HEK293T (cell line): ENCODE measurements at regions not wholly inside any gene's neighbourhood (a gene's known extent, or its start where the extent isn't known, plus 50 kb on each side); places are given as distances from the start of the nearest gene placed in this dataset.

Experiments
- CTCF ChIA-PET: fragments of 350-600 bp; formaldehyde crosslinking; extraction: SDS; loops from one replicate; lab custom pipeline; 2021; ENCODE audit warnings: antibody characterized with exemption, inconsistent platforms; lab: Yijun Ruan, JAX
- POLR2A ChIA-PET: fragments of 350-600 bp; formaldehyde crosslinking; extraction: SDS; loops from one replicate; lab custom pipeline; 2020; ENCODE audit warnings: antibody characterized with exemption, inconsistent platforms; lab: Yijun Ruan, JAX
- DNase-seq: peaks from one replicate; pipeline ENCODE4 v3.0.0; 2012; ENCODE audit warnings: mixed read lengths; ENCODE audit errors: extremely low spot score
- ARNT ChIP-seq: fragments of 450-650 bp; IDR thresholded peaks from 2 replicates; pipeline ENCODE4 v1.6.1; 2017; ENCODE audit warnings: mild to moderate bottlenecking
- BHLHE40 ChIP-seq: fragments of 450-650 bp; IDR thresholded peaks from 2 replicates; pipeline ENCODE4 v1.6.1; 2016; ENCODE audit warnings: mild to moderate bottlenecking, moderate library complexity, borderline replicate concordance
- CTBP1 ChIP-seq: fragments of 450-650 bp; IDR thresholded peaks from 2 replicates; pipeline ENCODE4 v1.6.1; 2016; ENCODE audit warnings: borderline replicate concordance
- ELF4 ChIP-seq: fragments of 450-650 bp; IDR thresholded peaks from 2 replicates; pipeline ENCODE4 v1.6.1; 2017; ENCODE audit warnings: antibody characterized with exemption
- FOXA1 ChIP-seq: fragments of 450-650 bp; IDR thresholded peaks from 2 replicates; pipeline ENCODE4 v1.6.1; 2016; ENCODE audit warnings: mild to moderate bottlenecking
- FOXK2 ChIP-seq: fragments of 450-650 bp; IDR thresholded peaks from 2 replicates; pipeline ENCODE4 v1.6.1; 2016; ENCODE audit warnings: mild to moderate bottlenecking
- FOXM1 ChIP-seq: fragments of 450-650 bp; IDR thresholded peaks from 2 replicates; pipeline ENCODE4 v1.6.1; 2017; ENCODE audit warnings: mild to moderate bottlenecking, borderline replicate concordance
- HDGF ChIP-seq: fragments of 450-650 bp; IDR thresholded peaks from 2 replicates; pipeline ENCODE4 v1.6.1; 2017; ENCODE audit warnings: antibody characterized with exemption, borderline replicate concordance
- L3MBTL2 ChIP-seq: fragments of 450-650 bp; conservative IDR thresholded peaks from 2 replicates; pipeline ENCODE4 v1.6.1; 2016; ENCODE audit warnings: mild to moderate bottlenecking
- LEF1 ChIP-seq: fragments of 450-650 bp; IDR thresholded peaks from 2 replicates; pipeline ENCODE4 v1.6.1; 2017; ENCODE audit warnings: mild to moderate bottlenecking, borderline replicate concordance
- NFRKB ChIP-seq: fragments of 450-650 bp; IDR thresholded peaks from 2 replicates; pipeline ENCODE4 v1.6.1; 2016; ENCODE audit warnings: mild to moderate bottlenecking, moderate library complexity
- SP1 ChIP-seq: fragments of 450-650 bp; IDR thresholded peaks from 2 replicates; pipeline ENCODE4 v1.6.1; 2017
- SUZ12 ChIP-seq: fragments of 450-650 bp; IDR thresholded peaks from 2 replicates; pipeline ENCODE4 v1.6.1; 2016; ENCODE audit warnings: mild to moderate bottlenecking
- TARDBP ChIP-seq: fragments of 450-650 bp; IDR thresholded peaks from 2 replicates; pipeline ENCODE4 v1.6.1; 2016
- ZNF384 ChIP-seq: fragments of 450-650 bp; IDR thresholded peaks from 2 replicates; pipeline ENCODE4 v1.6.1; 2016
- TF ChIP-seq, protein P1 (sequence below): fragments of 450-650 bp; IDR thresholded peaks from 2 replicates; pipeline ENCODE4 v1.6.1; 2016

DNA sequence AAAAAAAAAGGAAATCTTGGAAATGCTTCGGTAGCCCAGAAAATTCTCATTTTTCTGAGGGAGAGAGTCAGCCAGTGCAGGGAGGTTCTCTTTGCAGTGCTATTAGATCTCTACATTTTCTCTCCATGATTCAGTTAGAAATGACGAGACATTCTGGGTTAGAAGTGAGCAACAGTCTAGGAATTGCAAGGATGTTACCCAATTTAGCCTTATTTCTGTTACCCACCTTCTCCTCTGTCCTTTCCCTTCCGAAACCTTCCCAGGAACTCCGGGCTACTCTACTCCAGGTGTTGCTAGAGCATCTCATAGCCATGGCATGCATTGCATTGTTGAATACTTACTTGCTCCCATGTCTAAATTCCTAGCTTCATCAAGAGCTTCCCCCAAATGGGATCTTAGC is 106.8 kb downstream of the EDEM1 start:
- TF ChIP-seq SP1 (no peak), L3MBTL2 (no peak), ARNT (no peak), LEF1 (no peak), FOXM1 (no peak), FOXK2 (no peak), NFRKB (no peak), SUZ12 (no peak), CTBP1 (no peak), ZNF384 (no peak), HDGF (no peak), BHLHE40 (no peak), FOXA1 (no peak), ELF4 (no peak), TARDBP (no peak)
- TF ChIP-seq, protein P1, sequence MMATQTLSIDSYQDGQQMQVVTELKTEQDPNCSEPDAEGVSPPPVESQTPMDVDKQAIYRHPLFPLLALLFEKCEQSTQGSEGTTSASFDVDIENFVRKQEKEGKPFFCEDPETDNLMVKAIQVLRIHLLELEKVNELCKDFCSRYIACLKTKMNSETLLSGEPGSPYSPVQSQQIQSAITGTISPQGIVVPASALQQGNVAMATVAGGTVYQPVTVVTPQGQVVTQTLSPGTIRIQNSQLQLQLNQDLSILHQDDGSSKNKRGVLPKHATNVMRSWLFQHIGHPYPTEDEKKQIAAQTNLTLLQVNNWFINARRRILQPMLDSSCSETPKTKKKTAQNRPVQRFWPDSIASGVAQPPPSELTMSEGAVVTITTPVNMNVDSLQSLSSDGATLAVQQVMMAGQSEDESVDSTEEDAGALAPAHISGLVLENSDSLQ, result no peak

DNA sequence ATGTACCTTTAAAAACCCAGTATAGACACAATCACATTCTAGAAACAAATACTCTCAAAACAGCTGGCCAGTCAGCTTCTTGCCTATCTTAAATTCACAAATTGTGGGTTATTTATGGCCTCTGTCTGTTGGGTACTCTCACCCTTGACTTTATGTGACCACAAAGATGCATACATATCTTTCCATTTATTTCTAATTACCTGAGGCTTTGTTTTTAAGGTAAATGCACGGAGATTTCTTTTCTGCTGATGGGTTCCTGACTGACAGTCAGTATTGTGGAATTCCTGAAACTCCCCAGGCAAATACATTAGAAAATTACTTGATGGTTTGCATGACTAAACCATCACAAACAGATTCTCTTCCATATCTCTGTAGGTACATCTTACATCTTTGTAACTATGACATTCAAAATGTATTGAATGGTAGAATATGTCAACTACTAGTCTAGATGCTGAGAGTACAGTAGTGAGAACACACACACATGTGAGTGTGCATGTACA is 107.7 kb downstream of the EDEM1 start:
- ChIA-PET POLR2A (no interaction called here), CTCF (no interaction called here)
- DNase-seq, result no peak
- TF ChIP-seq SP1, result no peak
- TF ChIP-seq ZNF384, result no peak
- no peak for TF ChIP-seq ELF4
- no peak for TF ChIP-seq CTBP1
- no peak for TF ChIP-seq BHLHE40
- no peak for TF ChIP-seq NFRKB
- no peak for TF ChIP-seq ARNT
- TF ChIP-seq FOXM1, result no peak
- no peak for TF ChIP-seq FOXA1
- TF ChIP-seq FOXK2, result no peak
- TF ChIP-seq, protein P1, result no peak
- no peak for TF ChIP-seq HDGF
- TF ChIP-seq SUZ12, result no peak
- no peak for TF ChIP-seq TARDBP
- TF ChIP-seq L3MBTL2, result no peak
- TF ChIP-seq LEF1, result no peak

More for the DNA sequence above, 106.8 kb downstream of the EDEM1 start:
- CTCF ChIA-PET, result no interaction called here
- POLR2A ChIA-PET, result no interaction called here
- DNase-seq, result no peak

DNA sequence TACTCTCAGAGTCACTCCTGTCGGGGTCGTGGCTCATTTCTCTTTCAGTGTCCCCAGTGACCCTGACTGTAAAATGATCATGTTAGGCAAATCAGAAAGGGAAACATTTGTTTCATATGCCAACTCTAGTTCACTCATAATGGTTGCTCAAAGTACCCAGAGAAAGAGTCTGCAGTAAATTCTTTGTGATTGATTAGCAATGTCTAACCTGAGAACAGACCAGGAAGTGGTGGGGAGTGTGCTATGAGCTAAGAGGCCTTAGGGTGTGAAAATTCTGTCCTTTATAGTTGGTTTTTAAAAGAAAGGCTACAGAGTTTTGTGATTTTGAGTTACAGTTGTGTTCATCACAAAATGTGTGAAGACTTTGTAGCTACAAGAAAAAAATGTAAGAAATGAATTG is 108.9 kb downstream of the EDEM1 start:
- no peak for DNase-seq
- ChIA-PET CTCF (no interaction called here), POLR2A (no interaction called here)
- TF ChIP-seq ZNF384, result no peak
- TF ChIP-seq HDGF, result no peak
- no peak for TF ChIP-seq BHLHE40
- TF ChIP-seq NFRKB, result no peak
- TF ChIP-seq SUZ12, result no peak
- no peak for TF ChIP-seq FOXK2
- no peak for TF ChIP-seq LEF1
- TF ChIP-seq FOXA1, result no peak
- no peak for TF ChIP-seq TARDBP
- TF ChIP-seq CTBP1, result no peak

DNA sequence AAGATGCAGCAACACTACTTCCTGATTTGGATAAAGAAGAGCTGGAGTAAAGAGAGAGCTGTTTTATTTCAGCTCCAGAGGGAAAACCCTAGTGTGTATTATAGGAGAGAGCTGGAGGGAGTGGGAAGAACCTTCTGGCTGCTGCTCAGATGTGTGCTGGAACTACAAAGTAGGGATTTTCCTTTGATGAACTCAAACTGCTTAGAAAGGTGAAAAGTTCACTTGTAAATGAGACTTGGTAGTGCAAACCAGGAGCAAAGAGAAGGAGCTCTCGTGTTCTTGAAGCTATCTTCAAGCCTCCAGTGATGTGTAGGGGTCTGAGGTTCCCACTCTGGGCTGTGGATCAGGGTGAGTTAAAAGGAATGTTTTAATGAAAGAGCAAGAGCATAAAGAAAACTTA is 110.4 kb downstream of the EDEM1 start:
- DNase-seq, result no peak
- TF ChIP-seq SUZ12, result no peak
- no peak for TF ChIP-seq BHLHE40
- no peak for TF ChIP-seq ARNT
- TF ChIP-seq LEF1, result no peak
- no peak for TF ChIP-seq FOXM1
- no peak for TF ChIP-seq L3MBTL2
- no peak for TF ChIP-seq ZNF384
- TF ChIP-seq FOXK2, result no peak
- TF ChIP-seq TARDBP, result no peak
- TF ChIP-seq ELF4, result no peak
- TF ChIP-seq, protein P1, result no peak
- TF ChIP-seq FOXA1, result no peak
- no peak for TF ChIP-seq CTBP1
- TF ChIP-seq HDGF, result no peak
- TF ChIP-seq NFRKB, result no peak
- no peak for TF ChIP-seq SP1
- CTCF ChIA-PET, result no interaction called here
- POLR2A ChIA-PET, result no interaction called here

DNA sequence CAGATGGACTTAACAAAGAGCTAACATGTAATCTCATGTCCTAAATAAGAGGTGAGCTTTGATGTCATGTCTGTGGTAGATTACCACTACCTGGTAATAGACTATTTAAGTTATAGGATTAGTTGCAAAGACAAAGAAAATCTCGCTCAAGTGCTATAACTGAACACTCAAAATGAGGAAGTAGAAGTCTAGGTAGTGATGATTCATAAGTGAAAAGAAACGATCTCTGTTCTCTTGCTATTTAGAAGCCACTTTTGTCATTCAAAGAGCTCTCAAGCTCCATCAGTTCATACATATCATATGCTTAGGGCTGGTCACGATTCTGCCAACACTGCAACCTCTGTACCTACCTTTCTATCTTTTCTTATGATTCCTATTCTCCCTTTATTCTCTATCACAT is 110.9 kb downstream of the EDEM1 start:
- CTCF ChIA-PET, result no interaction called here
- POLR2A ChIA-PET, result no interaction called here
- no peak for TF ChIP-seq SUZ12
- no peak for TF ChIP-seq FOXK2
- no peak for TF ChIP-seq HDGF
- no peak for TF ChIP-seq CTBP1
- no peak for TF ChIP-seq TARDBP
- DNase-seq, result no peak

DNA sequence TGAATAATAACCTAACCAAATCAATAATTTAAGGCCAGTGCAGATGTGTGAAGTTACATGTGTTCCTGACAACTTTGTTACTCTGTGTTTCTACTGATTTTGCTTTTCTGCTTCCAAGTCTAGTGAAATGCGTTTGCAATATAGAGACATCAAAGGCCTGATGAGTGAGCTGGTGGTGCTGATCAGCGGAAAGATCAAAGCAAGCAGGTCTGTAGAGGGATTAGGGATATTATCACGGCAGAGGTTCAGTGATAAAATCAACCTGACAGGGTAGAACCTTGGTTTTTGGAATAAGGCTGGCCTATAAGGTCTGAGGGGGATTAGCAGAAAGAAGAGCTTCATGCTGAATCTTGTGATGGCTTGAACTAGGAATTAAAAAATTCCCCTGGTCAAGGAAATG is 111.7 kb downstream of the EDEM1 start:
- ChIA-PET POLR2A (no interaction called here), CTCF (interaction anchor here (0.6 kb wide), 1 partner anchor 1669 kb away, joined by 3 read pairs; no protein-coding TSS in a partner anchor)
- TF ChIP-seq LEF1 (no peak), ZNF384 (no peak), TARDBP (no peak), HDGF (no peak), CTBP1 (no peak), FOXA1 (no peak), BHLHE40 (no peak), SUZ12 (no peak), SP1 (no peak), L3MBTL2 (no peak), NFRKB (no peak), FOXM1 (no peak)
- TF ChIP-seq, protein P1, result no peak
- DNase-seq, result no peak
